ENCODE measurements at regions not wholly inside any gene's neighbourhood (a gene's known extent, or its start where the extent isn't known, plus 50 kb on each side); places are given as distances from the start of the nearest gene placed in this dataset.

- DNase-seq = no peak
These were observed 141.9 kb downstream of the DNAJB9 start for GRCh38 chr7:108711611-108712010.

DNA sequence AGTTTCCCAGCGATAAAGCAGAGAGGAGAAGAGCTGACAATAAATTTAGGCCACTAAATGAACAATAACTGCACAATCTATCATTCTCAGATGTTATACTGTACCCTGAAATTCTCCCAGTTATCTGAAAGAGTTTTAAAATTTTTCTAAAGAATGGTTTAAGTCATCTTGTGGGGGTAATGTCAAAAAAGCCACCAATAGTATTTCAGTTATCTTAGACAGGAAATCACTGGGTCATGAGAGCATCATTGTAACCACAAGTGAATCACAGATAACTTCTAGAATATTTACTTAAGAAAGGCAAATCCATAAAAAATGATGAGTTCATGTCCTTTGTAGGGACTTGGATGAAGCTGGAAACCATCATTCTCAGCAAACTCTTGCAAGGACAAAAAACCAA is 147.1 kb downstream of the DNAJB9 start:
- DNase-seq = no peak

GRCh38 chr7:108717781-108718180 is 148.1 kb downstream of the DNAJB9 start:
- DNase-seq = no peak

DNA sequence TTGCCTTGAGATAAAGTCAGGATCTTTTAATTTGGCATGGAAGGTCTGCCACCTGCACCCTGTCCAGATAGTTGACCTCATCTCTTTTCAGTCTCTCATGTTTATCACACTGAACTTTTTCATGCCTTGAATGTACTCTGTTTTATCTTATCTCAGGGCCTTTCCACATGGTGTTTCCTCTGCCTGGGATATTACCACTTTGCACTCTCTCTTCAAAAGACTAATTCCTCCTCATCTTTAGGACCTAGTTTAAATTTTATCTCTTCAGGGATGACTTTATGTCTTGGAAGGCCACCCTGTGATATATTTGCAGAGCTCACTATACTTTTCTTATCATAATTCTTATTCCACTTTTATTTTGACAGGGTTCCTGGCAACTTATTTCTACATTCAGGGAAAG is 150.0 kb downstream of the DNAJB9 start:
- no peak for DNase-seq

- DNase-seq = no peak
These were observed 152.9 kb downstream of the DNAJB9 start for GRCh38 chr7:108722561-108722960.

- no peak for DNase-seq
These were observed 153.7 kb downstream of the DNAJB9 start for GRCh38 chr7:108723381-108723814.

- DNase-seq = no peak
These were observed 154.8 kb downstream of the DNAJB9 start for GRCh38 chr7:108724251-108725100.

DNA sequence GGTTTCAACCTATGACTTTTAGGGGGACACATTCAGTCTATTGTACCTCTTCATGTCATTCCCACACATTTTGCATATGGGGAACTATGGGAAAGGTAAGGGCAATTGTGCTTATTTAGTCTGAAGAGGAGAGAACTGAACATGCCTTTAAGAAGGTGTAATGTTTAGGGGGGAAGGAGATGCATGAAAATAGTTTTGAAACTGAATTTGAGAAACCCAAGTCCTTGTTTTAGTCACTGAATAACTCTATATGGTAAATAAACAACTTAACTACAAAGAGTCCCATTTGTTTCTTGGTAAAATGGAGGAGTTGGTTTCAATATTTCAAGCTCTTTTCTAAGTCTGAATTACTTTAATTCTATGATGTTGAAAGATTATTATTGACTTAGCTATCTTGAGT is 166.1 kb downstream of the DNAJB9 start:
- DNase-seq = no peak

GRCh38 chr7:108736221-108736891 is 166.7 kb downstream of the DNAJB9 start:
- no peak for DNase-seq

GRCh38 chr7:108770981-108771745 is 201.5 kb downstream of the DNAJB9 start:
- no peak for DNase-seq

DNA sequence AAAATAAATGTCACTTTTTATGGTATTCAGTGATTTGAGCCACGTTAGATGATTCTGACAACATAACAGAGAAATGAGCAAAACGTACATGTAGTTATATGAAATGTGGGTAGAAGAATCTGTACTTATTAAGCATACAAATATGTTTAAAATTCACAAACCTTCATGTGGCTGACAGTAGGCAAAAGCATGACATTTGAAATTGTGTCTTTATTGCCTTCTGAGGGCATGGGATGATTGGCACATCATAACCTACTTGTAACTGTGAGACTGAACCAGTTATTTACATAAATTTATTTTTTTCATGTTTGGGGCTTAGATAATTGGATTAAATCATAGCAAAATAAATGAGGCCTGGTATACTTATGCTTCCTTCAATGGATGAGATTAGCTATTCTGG is 202.2 kb downstream of the DNAJB9 start:
- no peak for DNase-seq

GRCh38 chr7:108777966-108778365 is 208.3 kb downstream of the DNAJB9 start:
- no peak for DNase-seq

- DNase-seq = no peak
These were observed 219.8 kb downstream of the DNAJB9 start for GRCh38 chr7:108789451-108789850.

DNA sequence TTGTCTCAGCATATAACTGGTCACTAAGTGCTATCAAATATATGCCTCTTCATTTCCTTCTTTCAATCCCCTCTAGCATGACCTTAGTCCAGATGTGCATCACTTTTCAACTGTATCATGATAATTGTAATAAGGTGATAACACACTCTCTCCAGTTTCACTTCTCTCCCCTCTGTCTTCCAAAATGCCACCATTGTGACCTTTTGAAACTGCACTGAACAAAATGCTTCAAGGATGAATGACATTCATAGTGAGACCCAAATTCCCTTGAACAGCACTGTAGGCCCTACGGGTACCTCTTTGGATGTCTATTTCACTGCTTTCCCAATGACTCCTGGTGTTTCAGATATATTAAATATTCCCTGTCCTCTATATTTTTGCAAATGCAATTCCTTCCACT is 224.8 kb downstream of the DNAJB9 start:
- DNase-seq = no peak

- no peak for DNase-seq
These were observed 233.0 kb downstream of the DNAJB9 start for GRCh38 chr7:108802650-108803049.

GRCh38 chr7:108805808-108806397 is 236.2 kb downstream of the DNAJB9 start:
- DNase-seq = no peak

DNA sequence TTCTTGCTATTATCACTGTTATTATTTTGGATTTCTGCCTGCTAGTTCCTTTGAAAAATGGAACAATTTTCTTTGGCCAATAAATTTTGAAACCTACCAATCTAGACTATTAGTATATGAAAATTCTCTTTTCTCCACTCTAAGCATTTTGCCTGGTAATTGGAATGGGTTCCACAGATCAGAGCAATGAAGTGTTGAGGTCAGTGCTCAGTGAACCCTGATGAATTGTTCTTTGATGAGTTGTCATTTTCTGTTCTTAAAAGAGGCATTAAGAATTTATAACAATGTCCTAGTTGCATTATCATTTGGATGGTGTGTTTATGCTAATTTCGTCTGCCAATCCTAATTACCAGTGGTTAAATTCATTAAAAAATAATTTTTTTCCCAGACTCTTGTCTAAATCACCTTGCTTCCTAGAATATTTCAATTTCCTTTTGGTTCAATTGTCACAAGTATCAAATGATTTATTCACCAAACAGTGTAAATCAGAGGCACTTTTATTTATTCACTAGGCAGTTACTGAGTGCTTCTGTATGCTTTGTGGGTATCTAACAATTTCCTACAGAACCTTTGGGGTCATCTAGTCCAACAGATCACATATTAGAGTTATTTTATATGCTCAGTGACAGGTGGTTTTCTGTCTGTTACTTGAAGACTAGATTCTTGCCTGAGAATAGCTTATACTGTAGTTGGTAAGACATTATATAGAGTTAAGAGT is 239.0 kb downstream of the DNAJB9 start:
- DNase-seq = no peak

DNA sequence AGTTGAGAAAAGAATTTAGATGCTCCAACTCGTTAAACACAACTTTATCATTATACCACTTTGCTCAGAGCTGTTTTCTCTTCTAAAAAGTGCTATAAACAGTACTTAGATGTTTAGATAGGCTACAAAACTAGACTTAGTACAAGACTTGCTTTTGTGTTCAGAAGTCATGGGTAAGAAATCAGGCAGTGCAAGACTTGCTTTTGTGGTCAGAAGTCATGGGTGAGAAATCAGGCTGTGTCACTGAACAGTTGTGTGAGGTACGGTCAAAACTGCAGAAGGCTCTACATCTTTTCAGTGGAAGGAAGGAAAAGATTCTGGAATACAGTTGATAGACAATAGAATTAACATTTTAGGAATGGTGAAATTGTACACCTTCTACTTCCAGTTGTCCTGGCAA is 239.7 kb downstream of the DNAJB9 start:
- no peak for DNase-seq

DNA sequence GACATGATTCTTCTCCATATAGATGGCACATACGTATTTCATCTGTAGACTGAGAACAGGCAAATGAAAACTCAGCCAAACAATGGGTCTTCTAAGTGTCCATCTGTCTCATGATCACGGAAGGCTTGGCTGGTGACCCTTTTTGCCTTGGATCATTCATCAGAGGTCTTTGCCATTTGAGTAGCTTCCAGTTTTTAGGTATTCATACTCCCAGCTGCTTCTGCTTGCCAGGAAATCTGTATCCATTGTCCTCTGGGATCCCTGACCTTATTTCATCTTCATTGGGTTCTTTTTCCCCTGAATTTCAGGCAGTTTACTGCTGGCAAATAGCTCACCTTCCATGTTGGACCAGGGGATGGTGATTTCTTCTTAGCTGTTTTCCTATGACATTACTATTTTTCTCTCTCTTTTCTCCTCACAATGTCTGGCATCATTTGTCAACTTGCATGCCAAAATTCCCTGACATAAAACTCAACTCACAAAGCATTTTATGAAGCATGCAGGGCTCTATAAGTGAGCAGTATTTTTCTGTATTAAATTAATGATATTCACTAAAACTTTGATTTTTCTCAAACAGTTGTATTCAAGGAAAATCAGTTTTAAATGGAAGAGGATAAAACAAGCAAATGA is 241.2 kb downstream of the DNAJB9 start:
- no peak for DNase-seq

DNA sequence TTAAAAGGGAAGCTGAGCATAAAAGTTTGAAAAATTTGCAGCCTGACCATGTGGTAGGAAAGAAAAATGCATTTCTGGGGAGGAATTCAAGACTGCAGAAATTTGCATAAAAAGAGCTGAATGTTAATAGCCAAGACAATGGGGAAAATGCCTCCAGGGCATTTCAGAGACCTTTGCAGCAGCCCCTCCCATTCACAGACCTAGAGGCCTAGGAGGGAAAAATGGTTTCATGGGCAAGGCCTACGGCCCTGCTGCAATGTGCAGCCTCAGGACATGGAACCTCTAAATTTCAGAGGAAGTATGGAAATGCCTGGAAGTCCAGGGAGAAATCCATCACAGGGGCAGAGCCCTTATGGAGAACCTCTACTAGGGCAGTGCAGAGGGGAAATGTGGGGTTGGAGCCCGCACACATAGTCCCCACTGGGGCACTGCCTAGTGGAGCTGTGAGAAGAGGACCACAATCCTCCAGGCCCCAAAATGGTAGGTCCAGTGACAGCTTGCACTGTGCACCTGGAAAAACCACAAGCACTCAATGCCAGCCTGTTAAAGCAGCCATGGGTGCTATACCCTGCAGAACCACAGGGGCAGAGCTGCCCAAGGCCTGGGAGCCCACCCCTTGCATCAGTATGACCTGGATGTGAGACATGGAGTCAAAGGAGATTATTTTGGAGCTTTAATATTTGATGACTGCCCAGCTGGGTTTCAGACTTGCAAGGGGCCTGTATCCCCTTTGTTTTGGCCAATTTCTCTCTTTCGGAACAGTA is 243.8 kb downstream of the DNAJB9 start:
- DNase-seq = no peak

DNA sequence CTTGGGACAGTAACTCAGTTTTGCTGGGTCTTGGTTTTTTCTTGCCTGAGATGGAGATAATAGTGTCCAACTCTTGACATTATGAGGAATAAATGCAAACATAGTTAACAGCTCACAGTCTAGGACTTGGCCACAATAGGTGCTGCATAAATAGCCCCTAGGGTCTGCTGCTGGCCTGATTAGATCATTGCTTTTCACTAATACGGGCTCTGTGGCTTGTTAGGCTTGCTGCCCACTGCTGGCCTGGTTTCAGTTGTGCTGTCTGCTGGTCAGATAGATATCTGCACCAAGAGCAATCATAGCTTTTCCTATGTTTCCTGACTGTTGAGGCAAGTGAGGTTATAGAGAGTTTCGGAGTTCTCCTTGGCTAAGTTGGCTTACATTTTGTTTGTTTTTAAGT is 246.1 kb downstream of the DNAJB9 start:
- no peak for DNase-seq
